Activated CD4-positive, alpha-beta T cell treated with anti-CD3 and anti-CD28 coated beads, Interleukin-2, amount 50 U/mL, for 24 hours (primary cell): ENCODE measurements at regions not wholly inside any gene's neighbourhood (a gene's known extent, or its start where the extent isn't known, plus 50 kb on each side); places are given as distances from the start of the nearest gene placed in this dataset.
"Not testable (repeated sequence)": the region's sequence is repeated elsewhere in the genome, so short reads cannot be mapped to it uniquely, and the experiment has no call there.

Source experiments
- DNase-seq, 2 donors: peaks; one replicate each; pipeline ENCODE4 v3.0.0-alpha.2; 2020; ENCODE audit warnings: low read depth in 1 of 2, low spot score in 1 of 2

DNA sequence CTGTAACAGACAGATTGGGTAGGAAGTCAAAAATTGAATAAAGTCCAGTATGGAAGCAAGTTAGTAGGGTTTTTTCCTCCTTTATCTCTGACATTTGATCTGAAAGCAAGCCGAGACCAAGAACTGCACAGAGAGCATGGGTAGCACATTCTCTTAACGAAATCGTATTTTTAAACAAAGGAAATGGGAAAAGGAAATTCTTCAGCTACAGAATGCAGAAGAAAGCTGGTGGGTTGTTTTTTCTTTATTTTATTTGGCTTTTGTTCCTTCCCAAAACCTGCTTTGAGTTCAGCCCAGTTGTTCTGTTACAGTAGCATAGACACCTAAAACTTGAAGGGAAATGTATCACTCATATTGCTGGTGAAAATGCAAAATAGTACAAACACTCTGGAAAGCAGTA is 397.0 kb downstream of the GBE1 start:
- DNase-seq: no peak

DNA sequence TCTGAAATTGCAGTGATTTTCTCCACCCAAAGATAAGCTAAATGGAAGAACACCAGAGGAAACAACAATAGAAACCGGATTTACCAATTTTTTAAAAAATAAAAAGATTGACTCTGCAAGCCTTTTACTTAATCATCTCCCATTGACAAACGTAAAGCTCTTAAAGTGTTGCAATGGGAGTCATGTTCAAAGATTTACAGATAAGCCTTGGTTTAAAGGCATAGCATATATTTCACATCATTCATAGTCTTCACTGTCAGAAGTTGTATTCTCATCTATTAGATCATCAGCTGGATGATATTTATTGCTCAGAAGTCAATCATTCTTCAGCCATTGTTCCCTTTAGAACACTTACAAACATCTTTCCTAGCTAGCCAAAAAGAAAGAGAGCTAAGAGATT is 397.6 kb downstream of the GBE1 start:
- DNase-seq: no peak

DNA sequence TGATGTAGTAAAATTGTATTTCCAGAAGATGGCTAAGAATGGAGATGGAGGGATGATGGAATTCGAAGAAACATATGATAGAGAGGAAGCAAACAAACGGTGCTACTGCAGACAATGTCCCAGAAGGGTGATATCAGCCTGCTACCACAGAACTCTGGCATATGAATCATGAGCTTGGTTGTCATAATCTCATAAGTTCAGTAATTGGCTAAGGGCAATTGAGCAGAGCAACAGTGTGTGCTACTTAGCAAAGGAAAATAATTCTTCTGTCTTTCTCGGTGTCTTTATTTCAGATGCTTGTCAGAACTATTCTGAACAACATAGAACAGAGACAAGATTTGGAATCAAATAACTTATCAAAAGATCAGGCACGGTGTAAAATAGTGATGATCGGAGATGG is 407.3 kb downstream of the GBE1 start:
- DNase-seq: no peak

DNA sequence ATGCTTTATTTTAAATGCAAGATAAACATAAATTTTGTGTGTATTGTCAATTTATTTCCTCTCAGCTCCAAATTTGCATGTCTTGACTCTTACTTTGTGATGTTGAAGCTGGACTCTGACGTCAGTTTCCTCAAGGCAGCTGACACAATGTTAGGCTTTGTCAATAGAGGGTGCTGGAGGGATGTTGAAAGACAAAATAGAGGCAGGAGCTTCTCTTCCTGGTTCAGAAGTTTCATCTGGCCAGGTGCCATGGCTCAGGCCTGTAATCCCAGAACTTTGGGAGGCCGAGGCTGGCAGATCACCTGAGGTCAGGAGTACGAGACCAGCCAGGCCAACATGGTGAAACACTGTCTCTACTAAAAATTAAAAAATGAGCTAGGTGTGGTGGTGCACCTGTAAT is 408.6 kb downstream of the GBE1 start:
- DNase-seq: no peak

DNA sequence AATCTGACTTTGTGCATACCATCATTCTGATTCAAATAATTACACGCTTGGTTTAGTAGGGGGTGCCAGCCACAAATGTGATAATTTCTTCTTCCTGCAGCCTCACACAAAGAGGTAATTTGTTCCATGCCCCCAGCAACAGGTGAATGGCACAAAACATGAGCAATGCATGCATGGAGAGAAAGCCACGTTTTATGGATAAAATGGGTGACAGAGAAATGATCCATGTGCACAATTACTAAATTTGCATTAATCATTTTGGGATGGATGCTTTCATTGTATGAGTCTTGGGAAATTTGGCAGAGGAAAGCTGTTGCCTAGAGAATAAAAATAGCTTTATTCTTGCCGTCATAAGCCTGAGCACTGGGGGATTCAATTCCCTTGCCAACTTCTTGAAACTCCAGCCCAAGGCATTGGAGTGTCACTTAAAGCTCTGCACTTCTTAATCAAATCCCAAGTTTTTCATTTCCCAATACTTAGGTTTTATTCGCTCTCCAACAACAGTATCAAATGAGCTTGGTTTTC is 411.6 kb downstream of the GBE1 start:
- no peak for DNase-seq

DNA sequence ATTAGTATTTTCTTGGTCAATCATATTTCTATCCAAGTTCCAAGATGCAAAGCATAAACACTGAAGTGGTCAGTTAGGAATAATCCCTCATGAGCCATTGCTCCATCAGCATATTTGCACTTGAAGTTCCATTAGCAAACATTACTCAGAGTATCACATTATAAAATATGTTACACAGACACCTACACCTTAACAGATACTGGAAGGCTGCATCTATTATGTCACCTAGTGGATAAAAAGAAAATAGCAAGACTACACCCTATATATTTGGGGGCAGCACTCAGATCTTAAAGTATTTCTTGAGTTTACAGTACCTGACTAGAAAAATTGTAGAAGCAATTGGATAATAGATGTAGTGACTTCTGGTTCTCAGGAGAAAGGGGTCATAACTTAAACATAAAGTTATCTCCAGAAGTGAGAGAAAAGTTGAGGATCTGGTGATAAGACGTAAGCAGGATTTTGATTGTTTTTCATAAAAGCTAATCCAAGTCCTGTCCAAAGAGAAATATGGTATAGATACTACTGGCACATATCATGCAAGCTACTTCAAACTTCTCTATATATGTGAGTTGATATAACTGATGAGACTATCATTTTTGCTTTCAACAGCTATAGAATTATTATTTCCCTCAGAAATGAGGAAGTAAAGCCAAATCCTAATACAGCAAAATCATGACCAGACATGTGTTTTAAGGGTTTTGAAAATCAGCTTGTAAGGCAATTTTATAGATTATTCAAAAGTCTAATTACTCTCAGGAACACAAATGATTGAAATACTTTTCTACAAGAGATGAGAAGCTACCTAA is 422.2 kb downstream of the GBE1 start:
- no peak for DNase-seq

DNA sequence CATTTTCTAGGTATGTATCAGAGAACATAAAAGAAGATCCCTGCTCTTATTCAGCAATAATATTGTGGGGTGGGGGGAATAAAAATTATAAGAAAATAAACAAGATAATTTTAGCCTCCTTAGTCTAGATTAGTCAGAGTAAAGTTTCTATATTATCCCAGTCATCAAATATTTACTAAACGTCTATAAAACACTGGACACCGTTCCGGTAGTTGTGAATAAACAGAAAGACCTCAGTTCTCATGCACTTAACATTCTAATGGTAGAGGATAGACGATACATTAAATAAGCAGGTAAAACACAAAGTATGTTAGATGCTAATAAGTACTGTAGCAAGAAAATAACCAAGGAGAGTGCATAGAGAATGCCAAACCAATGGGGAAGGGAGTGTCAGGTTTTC is 425.0 kb downstream of the GBE1 start:
- DNase-seq: no peak

DNA sequence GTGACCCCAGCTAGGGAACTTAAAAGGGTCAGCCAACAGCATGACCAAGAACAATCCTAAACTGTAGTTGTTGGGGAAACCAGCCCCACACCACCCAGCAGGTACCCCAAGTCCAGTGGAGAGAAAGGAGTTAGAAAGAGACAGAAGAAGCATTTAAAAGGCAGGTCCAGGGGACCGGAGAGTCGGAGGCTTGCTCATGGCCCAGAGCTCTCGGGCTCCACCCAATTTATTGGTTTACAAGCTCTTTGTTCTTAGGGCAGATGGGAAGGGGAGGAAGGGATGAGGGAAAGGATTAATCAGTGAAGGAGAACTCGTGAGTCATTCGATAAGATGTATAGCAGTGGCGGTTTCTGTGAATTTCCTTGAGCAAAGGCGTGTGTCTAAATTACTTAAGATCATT is 431.6 kb downstream of the GBE1 start:
- DNase-seq: not testable (repeated sequence)

DNA sequence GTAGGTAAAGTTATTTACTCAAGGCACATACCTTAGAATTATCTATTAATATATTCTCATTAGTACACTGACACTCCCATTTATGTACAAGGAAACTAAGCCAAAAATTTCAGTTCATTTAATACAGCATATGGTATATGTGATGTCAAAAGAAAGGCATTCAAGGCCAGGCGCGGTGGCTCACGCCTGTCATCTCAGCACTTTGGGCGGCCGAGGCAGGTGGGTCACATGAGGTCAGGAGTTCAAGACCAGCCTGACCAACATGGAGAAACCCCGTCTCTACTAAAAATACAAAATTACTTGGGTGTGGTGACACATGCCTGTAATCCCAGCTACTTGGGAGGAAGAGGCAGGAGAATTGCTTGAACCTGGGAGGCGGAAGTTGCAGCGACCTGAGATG is 435.2 kb downstream of the GBE1 start:
- no peak for DNase-seq

DNA sequence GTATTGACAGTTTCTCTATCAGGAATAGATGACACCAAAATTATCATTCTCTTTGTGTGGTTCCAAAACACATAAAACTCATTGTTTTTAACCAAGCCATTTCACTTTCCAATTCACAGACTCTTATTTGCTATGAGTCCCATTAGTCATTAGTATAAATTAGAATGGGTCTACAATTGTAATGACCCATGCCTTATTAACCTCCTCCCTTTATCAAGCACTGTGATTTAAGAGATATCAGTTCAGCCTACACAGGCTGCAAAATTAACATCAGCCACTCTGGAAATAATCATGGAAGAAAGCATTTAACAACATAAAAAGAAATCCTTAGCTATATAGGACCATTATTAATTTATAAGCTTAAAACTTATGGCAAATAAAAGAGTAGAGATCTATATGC is 440.6 kb downstream of the GBE1 start:
- DNase-seq: no peak

DNA sequence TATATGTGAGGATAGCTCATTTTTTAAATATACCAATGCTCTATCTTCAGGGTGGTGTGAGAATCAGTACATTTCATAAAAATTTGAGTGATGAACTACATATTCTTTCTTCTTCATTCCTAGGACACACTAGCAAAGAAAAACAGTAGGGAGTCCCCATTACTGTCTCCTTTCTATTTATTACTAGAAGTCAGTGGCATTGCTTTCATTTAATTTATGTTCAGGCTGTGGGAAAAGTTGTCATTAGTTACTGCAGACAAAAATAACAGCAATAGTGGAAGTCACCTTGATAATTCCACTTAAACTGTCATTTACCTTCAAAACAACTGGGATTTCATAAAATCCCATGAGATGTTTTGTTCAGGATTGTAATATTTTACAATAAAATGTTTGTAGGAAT is 446.4 kb downstream of the GBE1 start:
- DNase-seq: no peak

DNA sequence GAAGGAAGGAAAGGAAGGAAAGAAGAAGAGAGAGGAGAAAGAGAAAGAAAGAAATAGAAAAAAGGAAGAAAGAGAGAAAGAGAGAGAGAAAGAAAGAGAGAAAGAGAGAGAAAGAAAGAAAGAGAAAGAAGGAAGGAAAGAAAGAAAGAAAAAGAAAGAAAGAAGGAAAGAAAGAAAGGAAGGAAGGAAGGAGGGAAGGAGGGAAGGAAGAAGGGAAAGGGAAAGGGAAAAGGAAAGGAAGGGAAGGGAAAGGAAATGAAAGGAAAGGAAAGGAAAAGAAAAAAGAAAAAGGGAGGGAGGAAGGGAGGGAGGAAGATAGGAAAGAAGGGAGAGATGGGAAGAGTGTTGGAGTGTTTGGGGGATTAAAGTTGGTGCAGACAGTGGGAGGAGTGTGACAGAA is 450.1 kb downstream of the GBE1 start:
- DNase-seq: no peak

DNA sequence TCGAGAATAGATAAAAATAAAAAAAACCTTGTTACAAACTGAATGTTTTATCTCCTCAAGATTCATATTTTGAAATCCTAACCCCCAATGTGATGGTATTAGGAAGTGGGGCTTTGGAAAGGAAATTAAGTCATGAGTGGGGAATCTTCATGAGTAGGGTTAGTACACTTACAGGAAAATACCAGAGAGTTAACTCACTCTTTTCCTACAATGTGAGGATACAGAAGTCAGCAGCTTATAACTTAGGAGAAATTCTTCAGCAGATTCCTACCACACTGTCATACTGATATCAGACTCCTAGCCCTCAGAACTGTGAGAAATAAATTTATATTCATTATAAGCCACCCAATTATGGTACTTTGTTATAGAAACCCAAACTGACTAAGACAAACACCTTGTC is 453.1 kb downstream of the GBE1 start:
- DNase-seq: no peak

DNA sequence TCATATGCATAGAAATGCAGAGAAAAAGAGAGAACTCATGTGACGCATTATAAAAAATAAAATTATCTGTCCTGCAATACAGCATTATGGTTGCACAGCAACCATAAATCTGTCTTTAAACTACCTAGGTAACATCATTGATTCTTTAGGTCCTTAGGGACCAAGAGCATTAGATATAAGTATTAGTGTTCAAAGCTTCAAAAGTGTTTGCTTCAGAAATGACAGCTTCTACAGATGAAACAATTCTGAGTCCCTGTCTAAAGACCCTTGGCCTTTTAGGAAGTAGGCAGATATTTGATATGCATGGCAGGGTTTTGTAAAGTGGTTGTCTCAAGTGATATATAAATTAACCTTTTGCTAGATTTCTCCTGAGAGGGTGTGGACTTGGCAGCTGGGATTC is 454.2 kb downstream of the GBE1 start:
- no peak for DNase-seq

DNA sequence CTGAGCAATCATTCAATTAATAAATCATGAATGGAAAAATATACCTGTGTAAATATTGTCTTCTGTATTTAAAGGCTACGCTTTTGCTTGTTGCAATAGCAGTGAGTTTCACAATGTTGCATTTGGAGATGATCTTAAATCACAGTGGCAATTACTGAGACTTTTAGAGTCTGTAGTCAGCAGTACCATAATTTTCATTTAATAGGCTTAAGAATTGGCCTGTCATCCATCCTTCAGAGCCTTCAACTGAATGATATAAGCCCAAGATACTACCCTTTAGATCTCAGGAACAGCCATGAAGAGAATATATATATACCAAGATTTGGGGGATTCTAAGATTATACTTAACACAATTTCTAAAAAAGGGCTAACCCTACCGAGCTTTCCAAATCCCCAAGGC is 458.1 kb downstream of the GBE1 start:
- no peak for DNase-seq

DNA sequence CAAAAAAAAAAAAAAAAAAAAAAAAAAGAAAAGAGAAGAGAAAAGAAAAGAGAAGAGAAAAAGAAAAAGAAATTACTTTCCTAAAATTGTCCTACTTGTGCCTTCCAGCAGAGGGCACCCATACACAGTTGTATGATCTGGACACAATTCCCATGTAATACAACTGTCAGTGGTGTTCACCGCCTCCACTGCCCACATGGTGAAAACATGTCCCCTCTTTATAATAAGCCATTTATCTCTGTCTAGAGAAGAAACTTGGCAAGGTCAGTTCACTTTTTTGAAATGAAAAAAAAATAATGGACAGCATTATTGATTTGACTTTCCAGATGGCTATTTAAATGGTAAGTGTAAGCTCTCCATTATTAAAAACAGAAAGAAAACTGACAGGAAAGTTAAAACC is 459.4 kb downstream of the GBE1 start:
- peak in 1 of 2 donors; percentile 2 for DNase-seq

DNA sequence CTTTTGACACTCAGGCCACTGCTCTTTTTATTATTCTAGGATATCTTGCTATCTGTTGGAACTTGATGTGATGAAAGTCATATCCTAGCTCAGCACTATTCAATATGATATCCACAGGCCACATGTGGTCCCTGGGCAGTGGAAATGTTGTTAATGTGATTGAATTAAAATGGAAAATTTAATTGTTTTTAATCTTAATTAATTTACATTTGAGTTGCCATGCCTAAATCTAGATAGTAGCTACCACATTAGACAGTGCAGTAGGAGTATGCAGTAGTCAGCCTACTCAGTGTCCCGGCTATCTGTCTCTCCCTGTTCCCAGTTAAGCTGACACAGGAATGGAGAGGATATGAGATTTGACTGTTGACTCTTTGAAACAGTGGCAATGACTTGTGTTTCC is 460.2 kb downstream of the GBE1 start:
- no peak for DNase-seq

DNA sequence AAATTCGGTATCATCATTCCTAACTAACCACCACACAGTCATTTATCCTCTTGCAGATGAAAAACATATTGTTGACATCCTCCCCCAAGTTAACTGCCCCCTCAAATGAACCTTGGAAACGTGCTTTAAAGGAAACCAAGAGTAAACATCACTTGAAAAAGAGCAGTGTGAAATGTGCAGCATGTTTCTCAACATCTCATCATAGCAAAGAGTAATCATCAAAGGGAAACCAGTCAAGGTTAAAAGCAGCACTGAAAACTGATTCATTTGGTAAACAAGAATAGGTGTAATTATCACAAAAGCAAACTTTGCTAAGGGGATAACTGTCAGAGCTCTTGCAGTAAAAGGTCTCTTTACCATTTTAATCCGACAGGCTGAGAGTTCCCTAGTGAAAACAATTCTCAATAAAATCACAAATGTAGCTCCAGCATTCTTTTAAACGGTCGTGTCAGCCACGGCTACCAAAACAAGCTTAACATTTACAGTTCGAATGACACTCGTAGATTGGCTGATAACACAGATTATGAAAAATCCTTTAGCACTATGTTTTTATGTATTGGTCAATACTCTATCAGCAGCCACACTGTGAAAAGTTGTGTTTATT is 461.0 kb downstream of the GBE1 start:
- no peak for DNase-seq

DNA sequence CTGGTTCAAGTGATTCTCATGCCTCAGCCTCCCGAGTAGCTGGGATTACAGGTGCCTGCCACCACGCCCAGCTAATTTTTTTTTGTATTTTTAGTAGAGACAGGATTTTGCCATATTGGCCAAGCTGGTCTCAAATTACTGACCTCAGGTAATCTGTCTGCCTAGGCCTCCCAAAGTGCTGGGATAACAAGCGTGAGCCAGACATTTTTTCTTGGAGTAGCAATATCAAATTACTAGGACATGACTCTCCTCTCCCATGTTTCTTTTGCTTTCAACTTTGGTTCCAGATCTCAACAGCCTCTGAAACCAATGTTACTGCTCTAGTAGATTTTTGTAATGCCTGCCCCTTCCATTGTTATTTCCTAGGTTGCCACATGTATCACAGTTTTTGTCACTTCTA is 462.0 kb downstream of the GBE1 start:
- DNase-seq: no peak

DNA sequence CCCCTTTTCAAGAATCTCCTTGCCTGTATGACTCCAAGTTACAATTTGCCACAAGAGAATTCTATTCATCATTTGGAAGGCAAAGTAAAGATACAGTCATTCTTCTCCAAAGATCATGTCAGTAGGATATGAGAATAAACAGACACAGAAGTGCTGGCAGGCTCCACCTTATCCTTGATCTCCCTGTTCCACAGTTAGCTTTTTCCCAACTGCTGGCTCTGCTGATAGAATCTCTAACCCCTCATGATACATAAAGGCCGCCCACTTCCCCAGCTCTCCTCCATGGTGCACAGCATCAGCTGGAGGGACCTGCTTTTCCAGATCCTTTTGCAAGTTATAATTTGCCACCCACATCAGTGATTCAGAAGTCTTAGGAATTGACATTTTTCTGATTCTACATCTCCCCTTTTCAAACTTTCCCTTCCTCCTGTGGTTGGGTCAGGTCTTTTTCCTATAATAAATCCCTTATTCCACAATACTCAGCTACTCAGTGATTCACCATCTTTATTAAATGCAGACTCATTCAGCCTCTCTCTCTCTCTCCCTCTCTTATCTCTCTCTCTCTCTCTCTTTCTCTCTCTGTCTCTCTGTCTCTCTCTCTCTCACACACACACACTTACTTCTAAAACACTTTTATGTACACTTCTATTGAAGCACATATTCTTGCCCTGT is 465.4 kb downstream of the GBE1 start:
- DNase-seq: no peak

DNA sequence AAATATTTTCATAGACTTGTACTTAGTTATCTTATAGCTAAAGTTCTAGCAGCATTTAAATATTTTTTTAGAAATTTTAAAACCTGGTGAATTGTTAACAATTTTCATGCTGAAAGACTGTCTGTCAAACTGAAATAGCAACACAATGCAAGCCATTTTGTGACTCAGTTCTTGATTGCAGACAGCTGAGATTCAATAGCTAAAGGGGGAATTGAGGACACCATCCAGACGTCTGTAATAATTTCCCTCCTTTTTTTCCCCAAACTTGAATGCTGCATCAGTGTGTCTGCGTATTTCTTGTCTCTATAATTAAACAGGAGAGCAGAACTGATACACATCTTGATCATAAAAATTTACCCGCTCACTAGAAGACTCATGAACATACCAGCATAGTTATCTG is 468.3 kb downstream of the GBE1 start:
- DNase-seq: no peak

DNA sequence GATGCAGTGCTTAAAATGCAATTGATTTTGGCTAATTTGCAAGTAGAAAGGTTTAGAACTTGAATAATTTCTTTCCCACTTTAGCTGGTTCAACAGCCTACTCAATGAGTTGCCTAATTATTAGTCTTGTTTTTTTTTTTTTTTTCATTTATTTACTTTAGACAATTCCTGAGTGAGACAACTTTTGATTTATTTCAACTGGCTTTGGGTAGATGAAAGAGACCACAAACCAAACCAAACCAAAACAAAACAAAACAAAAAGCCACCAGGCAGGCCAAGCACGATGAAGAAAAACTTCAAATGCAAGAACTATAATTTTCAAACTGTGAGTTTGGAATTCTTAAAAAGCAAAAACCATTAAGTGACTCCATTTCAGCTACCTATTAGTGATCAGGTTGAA is 469.9 kb downstream of the GBE1 start:
- DNase-seq: no peak
